ENCODE measurements at regions not wholly inside any gene's neighbourhood (a gene's known extent, or its start where the extent isn't known, plus 50 kb on each side); places are given as distances from the start of the nearest gene placed in this dataset.
A peak's percentile ranks its signal among the peaks of the same experiment; 100 is the strongest.

DNA sequence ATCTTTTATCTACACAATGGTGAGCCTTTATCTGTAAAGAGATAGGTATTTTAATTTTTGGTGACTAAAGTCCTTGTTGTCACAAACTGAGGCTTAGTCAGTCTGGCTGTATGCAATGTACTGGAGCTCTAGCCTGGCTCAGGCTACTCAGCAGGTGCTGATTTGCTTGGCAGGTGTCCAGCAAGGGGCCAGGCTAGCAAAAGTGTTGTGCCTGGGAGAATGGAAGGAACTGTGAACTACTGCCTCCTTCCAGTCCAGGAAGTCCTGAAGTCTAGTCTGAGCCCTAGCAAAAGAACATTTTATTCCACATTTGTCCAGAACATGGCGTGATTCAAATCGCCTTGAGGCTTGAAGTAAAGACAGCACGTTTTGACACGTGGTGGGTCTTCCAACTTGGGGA, 260.5 kb downstream of the CCDC85A start:
- no peak for DNase-seq (ENCODE audit: low read depth)

DNA sequence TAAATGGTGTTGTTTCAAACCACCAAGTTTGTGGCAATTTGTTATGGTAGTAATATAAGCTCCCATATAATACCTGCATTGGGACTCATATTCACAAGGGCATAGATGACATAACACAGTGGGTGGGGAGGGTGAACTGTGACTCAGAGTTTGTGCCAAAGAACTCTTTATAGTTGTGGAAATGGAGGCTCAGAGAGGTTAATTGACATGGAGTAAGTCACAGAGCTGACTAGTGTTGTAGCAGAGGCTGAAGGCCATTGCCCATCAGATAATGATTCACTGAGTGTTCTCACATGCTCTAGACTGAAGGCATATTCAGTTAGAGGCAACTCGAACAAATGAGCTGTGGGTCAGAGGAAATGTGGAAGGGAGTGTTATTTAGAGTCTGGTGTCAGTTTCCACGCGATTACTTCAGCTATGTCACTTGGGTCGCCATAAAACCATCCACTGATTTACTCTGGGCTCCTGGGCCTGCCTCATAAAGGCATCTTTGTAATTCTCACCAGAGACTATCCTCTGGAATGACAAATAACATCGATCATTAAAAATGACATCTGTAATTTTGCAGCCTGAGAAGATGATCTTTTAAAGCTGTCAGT, 264.7 kb downstream of the CCDC85A start:
- peak; percentile 17 for DNase-seq (ENCODE audit: low read depth)

DNA sequence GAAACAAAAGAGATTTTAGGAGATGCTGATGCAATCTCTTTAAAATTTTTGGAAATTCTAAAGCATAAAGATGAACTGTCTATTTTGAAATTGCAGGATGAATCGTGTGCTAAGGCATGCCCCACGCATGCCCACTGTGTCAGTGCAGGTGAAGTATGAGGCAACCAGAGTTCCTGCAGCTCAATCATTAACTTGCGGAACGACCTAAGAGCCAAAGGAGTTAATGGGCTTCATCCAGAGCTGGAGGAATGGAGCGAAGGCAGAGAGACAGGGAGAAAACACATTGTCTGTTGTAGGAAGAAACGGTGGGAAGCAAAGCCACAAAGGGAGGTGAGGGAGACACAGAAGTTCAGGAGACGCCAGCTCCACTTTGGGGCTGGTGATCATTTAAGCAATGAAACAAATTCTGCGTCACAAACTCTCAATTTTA, 265.2 kb downstream of the CCDC85A start:
- DNase-seq (ENCODE audit: low read depth) = no peak

DNA sequence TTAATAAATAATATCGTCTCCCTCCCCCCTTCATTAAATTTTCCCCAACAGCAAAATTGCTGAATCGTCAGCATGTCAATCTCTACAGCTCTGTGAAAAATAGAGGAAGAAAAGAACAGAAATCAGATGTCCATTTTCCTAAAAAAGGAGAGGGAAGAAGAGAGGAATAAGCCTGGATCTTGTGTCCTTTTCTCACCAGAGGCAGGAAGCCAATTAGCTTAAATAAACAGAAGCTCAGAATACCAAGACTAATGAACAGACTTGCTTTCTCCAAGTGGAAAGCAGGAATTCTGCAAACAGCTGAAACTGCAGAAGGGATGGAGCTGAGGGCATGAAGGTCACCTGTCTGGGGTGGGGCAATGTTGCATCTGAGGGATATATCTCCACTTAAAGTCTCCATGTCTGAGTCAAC, 265.7 kb downstream of the CCDC85A start:
- DNase-seq (ENCODE audit: low read depth) = no peak

DNA sequence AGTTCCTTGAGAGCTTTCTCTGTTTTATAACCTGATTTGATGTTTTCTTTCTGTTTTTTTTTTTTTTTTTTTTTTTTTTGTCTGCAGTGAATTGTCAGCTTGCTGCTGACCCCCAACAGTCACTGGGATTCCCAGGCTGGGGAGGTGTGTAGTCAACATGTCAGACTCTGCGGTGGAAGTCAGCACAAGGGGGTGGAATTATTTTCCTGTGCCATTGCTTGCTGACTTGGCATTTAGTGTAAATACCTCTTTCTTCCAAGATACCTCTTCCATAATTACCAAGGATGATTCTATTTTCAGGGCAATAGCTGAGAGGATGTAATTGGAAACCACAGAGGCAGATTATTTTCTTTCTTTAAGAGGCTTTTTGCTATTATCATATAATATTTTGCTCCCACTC, 266.3 kb downstream of the CCDC85A start:
- DNase-seq (ENCODE audit: low read depth) = no peak

DNA sequence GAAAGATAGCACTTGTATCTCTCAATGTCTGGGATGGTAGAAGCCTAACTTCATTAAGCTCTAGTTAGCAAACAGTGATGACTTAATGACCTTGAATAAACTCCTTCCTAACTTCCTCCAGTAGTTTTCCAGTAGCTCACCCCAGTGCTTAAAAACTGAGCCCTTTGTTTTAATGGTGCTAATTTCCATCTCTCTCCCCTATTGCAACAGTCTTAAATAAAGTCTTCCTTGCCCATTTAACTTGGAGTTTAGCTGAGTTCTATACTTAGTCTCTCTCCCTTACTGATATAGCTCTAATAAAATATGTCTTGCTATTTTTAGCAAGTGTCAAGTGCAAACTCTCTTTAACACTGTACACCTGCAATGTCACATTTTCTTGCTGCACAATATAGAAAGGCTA, 267.0 kb downstream of the CCDC85A start:
- no peak for DNase-seq (ENCODE audit: low read depth)

DNA sequence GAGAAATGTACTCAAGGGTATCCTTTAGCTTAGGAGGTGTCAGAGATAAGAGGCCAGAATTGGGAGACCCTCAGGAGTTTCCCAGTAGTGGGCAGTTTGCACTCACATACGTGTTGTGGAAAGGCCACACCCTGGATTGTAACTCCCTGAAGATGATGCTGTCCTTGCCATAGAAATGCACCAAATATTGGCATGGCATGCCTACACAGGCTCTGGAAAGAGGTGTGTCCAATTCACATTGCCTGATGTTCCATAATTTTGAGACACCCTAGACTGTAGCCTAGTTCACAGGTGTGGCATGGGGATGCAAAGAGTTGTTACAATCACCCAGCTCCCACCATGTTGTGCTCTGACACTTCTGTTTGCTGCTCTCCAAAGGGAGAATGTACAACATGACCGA, 271.9 kb downstream of the CCDC85A start:
- no peak for DNase-seq (ENCODE audit: low read depth)

DNA sequence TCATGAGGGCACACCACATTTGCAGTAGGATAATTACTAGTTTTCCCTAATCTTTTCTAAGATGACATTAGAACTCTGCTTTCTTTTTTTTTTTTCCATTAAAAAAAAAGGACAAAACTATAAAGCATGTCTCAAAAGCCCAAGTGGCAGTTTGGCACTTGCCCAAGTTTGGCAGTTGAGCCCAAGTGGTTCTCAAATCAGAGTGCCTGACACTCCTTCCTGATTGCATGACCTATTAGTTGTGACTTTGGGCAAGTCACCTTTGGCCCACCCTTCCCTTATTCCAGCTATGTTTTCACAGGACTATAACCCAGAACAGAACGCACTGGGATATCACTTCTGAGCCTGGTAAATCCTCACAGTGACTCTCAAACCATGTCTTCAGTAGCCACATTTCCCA, 273.0 kb downstream of the CCDC85A start:
- DNase-seq (ENCODE audit: low read depth) = no peak

DNA sequence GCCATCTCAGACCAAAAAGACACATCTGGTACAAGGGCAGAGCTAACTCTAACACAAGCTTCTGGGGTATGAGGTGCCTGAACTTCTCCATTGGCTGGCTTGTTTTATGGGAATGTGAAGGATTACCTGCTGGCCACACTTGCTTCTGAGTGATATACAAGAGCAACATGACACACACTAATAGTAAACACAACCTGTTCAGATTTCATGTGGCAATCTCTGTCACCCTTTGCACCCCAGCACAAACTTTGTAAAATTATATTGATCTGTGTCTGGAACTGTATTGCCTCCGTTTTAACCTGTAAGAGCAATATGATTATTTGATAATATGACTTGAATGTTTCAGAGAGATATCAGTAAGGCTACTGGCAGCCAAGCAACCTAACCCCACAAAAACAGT, 276.7 kb downstream of the CCDC85A start:
- no peak for DNase-seq (ENCODE audit: low read depth)

DNA sequence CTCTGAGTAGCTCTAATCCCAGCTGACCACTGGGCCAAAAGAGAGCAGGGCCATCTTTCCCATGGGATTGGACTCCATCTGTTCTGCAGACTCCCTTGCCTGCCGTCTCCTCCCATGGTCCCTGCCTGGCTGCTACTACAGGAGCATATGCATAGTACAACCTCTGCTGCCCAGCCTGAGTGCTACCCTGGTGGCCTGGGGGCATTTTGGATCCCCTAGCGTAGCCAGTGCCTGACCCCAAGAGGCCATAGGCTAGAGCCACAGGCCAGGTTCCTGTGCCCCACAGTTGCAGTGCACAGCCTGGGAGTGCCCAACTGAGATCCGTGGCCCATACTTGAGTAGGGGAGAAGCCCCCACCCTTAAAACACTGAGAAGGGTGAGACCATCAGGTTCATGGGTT, 280.3 kb downstream of the CCDC85A start:
- no peak for DNase-seq (ENCODE audit: low read depth)

DNA sequence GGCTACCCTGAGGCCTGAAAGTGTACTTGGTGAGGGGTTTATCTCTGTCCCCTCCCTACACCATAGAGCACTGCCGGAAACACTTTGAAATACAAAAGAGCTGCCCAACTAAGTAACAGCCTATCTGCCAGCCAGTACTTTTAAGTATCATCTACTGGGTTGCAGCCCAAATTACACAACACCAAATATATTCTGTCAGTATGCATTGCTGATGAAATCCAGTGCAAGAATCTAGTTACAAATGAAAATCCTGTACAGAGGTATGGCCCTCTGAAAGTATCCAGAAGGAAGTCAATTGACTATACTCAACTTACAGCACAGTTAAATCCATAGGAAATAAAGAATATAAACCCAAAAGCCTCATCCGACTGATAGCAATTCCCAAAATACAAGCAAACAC, 280.8 kb downstream of the CCDC85A start:
- no peak for DNase-seq (ENCODE audit: low read depth)

DNA sequence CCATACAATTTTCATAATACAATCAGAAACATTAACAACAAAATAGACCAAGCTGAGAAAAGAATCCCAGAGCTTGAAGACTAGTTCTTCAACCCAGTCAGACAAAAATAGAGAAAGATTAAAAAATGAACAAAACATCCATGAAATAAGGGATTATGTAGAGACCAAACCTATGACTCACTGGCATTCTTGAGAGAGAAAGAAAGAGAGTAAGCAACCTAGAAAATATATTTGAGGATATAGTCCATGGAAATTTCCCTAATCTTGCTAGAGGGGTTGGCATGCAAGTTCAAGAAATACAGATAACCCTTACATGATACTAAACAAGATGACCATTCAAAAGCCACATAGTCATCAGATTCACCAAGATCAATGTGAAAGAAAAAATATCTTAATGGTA, 281.7 kb downstream of the CCDC85A start:
- DNase-seq (ENCODE audit: low read depth) = no peak

DNA sequence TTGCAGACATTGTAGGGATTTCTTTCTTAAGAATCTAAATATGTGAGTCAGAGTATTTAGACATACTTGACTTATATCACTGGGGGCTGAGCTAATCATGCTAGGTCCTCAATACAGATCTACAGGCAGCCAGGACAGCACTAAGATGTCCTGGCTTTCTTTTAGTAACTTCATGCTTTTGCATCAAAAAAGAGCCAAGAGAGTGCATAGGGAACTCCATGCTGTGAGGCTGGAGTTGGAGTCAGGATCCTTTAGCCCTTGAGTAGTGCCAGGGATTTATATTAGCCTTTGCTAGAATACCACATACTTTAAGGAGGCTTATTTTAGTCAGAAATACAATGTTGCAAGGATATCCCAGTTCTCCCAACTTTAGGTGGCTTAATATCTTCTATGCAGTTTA, 289.7 kb downstream of the CCDC85A start:
- no peak for DNase-seq (ENCODE audit: low read depth)

DNA sequence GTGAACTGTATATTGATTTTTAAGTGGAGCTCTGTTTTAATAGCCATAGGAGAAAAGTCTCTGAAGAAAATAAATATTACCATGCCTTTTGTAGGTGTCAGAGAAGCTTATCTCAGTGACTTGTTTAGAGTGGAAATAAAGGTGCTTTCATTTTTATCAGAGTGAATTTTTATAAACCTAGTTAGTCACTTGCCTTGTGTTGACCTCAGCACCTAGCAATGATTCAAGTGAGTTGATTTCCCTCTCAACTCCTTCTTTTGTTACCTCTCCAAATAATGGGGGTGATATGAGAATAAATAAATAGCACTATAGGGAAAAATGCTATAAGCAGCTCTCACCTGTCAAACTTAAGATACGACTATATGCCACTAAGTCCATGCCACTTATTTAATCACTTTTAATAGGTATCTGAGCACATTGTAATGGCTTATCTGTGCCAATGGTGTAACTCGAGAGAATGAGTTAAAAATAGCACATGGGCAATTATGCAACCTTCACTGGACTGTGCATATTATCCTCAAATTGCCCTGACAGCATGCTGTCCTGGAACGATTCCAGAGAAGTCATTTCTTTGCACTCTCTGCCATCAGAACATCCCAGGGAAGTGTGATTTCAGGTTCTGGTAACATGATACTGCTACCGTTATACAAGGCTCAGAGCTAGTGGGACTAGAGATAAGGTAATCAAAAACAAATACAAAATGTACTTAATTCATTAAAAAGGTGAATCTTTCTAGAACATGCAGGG, 290.8 kb downstream of the CCDC85A start:
- no peak for DNase-seq (ENCODE audit: low read depth)

DNA sequence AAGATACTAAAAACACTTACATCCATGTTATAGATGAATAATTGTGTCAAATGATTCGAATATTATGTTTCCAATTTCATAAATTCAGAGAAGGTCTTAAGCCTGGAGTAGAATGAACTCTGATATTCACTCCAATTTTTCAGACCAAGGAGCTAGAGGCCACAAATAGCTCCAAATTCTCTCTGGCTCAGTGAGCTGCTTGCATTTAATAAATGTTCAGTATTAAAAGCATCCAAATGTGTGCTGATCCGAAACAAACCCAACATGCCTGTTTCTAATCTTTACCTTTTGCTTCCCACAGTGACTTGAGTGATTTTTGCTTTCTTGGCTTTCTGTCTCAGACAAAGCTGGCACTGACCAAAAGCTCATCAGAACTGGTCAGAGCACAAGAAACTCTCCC, 291.4 kb downstream of the CCDC85A start:
- DNase-seq (ENCODE audit: low read depth) = no peak

DNA sequence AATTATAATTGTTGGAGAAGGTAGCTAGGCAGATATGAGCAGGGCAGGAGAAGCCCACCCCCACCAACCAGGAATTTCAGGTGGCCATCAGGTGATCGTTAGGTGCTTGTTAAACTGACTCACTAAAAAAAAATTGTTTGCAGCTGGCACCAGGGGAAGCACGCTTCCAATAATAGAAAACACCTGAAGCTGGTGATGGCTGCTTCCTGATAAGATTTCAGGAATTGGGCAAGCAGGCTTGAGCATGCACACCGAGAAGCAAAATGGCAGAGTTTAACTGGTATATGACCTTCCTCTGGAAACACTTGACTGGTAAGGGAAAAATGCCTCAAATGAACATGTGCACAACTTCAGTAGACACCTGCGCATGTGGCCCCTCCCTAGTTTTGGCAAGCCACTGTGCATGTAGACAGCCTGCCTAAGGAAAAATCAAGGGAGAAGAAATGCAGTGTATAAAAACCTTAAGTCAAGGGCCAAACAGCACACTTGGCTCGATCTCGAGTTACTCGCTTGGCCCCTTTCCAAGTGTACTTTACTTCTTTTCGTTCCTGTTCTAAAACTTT, 292.8 kb downstream of the CCDC85A start:
- no peak for DNase-seq (ENCODE audit: low read depth)

DNA sequence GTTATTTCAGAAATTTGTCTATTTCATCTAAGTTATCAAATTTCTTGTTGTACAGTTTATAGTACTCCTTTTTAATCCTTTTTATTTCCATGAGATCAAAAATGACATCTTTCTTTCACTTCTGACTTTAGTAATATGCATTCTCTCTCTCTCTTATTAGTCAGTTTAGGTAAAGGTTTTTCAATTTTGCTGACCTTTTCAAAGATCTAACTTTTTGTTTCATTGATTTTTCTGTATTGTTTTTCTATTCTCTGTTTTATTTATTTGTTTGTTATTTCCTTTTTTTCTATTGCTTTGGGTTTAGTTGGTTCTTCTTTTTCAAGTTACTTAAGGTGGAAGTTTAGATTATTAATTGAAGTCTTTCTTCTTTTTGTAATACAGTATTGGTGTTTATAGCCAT, 294.2 kb downstream of the CCDC85A start:
- DNase-seq (ENCODE audit: low read depth) = no peak

DNA sequence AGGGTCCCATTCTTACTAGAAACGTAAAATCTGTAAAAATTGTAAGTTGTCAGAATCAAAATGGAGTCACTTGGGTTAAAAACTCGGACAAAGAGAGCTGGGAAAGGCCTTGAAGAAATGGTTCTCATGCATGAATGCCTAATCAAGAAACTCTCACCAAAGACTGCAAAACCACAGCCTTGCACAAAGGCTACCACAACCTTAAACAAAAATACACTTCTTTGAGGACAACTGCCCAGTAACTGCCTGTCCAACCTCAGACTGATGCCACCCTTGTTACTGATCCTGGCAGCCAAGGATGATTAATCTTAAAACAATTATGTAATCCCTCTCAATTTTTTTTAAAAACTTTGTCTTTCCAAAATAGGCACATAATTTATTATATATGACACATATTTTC, 299.3 kb downstream of the CCDC85A start:
- peak; percentile 17 for DNase-seq (ENCODE audit: low read depth)

DNA sequence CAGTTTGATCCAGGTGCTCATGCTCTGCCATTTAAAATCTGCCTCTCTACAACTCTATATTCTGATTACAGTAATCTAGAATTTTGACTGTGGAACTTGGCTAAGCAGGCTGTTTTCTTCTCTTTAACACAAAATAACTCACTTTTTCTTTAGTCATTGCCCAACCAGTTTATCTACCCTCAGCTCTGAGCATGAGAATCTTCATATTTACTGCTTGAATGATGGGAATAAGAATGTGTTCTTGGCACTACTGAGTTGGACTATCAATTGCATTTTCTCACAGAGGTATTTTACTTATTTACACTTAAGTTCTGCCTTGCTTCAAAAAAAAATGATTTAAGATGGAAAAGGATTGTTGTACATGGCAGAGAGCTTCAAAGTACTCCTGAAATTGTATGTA, 301.1 kb downstream of the CCDC85A start:
- DNase-seq (ENCODE audit: low read depth) = no peak

DNA sequence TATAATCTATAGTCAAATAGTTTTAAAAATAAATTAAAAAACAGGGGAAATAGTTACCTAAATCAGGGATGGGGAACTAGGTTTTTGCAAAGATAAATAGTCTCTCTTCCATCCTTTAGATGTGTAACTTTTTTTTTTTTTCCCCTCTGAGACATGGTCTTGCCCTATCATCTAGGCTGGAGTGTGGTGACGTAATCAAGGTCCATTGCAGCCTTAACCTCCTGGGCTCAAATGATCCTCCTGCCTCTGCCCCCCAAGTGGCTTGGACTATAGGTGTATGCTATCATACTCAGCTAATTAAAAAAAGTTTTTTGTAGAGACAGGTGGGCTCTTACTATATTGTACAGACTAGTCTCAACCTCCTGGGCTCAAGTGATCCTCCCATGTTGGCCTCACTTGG, 316.5 kb downstream of the CCDC85A start:
- DNase-seq (ENCODE audit: low read depth) = no peak

DNA sequence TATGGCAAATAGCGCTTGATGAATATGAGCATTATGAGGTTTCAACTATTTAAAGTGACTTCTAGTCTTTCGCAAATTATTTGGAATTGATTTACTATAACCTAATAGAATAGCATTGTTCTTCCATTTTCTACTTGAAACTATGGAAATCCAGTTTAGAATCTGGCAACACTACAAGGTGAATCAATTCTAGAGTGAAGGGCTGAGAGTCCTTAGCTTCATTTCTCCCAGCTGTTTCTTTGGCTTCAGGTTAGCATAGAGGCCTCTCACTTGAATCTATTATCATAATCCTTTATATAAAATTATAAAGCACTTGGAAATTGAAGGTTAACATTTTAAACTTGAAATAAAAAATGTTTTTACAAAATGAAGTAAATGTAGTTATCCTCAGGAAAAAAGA, 318.8 kb downstream of the CCDC85A start:
- no peak for DNase-seq (ENCODE audit: low read depth)

DNA sequence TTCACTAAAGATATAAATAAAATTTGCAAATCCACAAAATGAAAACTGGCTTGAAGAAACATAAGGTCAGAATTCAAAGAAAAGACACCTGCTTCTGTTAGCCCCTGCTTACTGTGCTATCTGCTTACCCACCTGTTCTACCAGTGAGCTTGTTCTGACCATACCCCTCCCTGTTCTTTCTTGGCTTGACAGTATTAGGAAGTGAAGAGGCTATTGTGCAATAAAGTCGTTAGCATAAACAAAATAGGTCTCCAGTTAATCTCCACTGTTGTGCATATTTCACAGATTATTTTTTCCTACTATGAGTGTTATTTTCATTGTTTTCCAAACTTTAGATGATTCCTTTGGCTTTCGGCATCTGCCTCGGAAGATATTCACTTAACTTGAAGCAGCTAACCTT, 322.1 kb downstream of the CCDC85A start:
- no peak for DNase-seq (ENCODE audit: low read depth)

DNA sequence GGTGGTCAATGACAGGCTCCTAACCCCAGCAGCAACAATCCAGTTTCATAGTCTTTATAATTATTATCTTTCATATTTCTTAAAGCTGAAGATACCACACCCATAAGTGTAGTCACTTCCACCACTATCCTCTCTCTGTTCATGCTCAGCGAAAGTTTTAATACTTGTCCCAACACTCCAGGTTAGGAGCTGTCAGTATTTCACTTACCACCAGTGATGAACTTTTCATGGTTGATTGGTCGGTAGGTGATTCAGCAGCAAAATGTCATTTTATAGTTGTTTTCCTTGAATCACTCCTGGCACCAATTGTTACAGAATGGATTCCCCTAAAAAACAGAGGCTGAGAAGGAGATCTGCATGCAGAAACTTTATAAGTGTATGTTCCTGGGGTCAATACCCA, 324.9 kb downstream of the CCDC85A start:
- no peak for DNase-seq (ENCODE audit: low read depth)

DNA sequence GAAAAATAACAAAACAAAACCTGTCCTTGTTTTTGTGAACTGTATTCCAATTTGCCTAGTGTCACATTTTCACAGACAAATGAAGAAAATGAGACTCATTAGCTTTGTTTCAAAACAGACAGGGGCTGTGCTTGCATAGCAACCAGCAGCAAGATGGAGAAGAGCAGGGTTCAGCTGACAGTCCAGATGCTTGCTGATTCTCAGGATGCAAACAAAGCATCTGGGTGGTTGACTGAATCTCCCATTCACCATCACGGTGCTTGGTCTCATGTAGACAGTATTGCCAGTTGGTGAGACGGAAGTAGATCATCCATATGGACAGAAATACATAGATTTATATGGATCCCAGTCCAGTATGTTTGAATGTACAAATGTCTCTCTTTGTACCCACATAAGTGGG, 326.8 kb downstream of the CCDC85A start:
- DNase-seq (ENCODE audit: low read depth) = no peak

Measured in RPMI7951 (cell line).